DND-41 (cell line): ENCODE measurements at regions not wholly inside any gene's neighbourhood (a gene's known extent, or its start where the extent isn't known, plus 50 kb on each side); places are given as distances from the start of the nearest gene placed in this dataset.

Experiments used
- ATAC-seq: fragments of 200-7000 bp; cut with Tn5 transposase; 3 replicates; pipeline ENCODE4 v1.9.1; 2021; ENCODE audit warnings: low read depth; ENCODE audit not compliant: insufficient read depth
- DNase-seq: peaks from one replicate; pipeline ENCODE4 v3.0.0-alpha.2; 2020
- H2AFZ ChIP-seq: 2 replicates; pipeline ENCODE4 v1.6.0; 2012; ENCODE audit warnings: low read depth, low read length
- H3K27ac ChIP-seq: 2 replicates; pipeline ENCODE4 v1.5.1; 2012; ENCODE audit warnings: low read length, inconsistent platforms
- H3K27me3 ChIP-seq: fragments of 200-600 bp; sonication (generic); 2 replicates; pipeline ENCODE4 v1.6.0; 2012; ENCODE audit warnings: low read length, mild to moderate bottlenecking, inconsistent platforms; ENCODE audit not compliant: insufficient read depth, poor library complexity
- H3K36me3 ChIP-seq: 2 replicates; pipeline ENCODE4 v1.5.1; 2012; ENCODE audit warnings: low read length, inconsistent platforms; ENCODE audit not compliant: insufficient read depth
- H3K4me1 ChIP-seq: 2 replicates; pipeline ENCODE4 v1.5.1; 2012; ENCODE audit warnings: mild to moderate bottlenecking, low read length; ENCODE audit not compliant: insufficient read depth
- H3K4me2 ChIP-seq: 2 replicates; pipeline ENCODE4 v1.6.0; 2012; ENCODE audit warnings: mild to moderate bottlenecking, moderate library complexity, low read length, inconsistent platforms; ENCODE audit not compliant: insufficient read depth
- H3K4me3 ChIP-seq, 2 experiments: fragments of 200-600 bp in 1 of 2; shearing (Covaris generic) in 1 of 2; 2 replicates each; pipeline ENCODE4 v1.5.1; 2012 to 2016; ENCODE audit warnings: inconsistent platforms in 2 of 2, low read length in 2 of 2, mild to moderate bottlenecking in 2 of 2, low read depth in 1 of 2, moderate library complexity in 1 of 2
- H3K79me2 ChIP-seq: 2 replicates; pipeline ENCODE4 v1.6.0; 2012; ENCODE audit warnings: low read length, inconsistent platforms; ENCODE audit not compliant: insufficient read depth
- H3K9ac ChIP-seq: 2 replicates; pipeline ENCODE4 v1.6.0; 2012; ENCODE audit warnings: low read depth, mild to moderate bottlenecking, inconsistent platforms, low read length, moderate library complexity
- H3K9me3 ChIP-seq: 2 replicates; pipeline ENCODE4 v1.5.1; 2012; ENCODE audit warnings: low read length, moderate library complexity, mild to moderate bottlenecking, inconsistent platforms; ENCODE audit not compliant: insufficient read depth, severe bottlenecking
- H4K20me1 ChIP-seq: 2 replicates; pipeline ENCODE4 v1.6.0; 2012; ENCODE audit warnings: low read length; ENCODE audit not compliant: insufficient read depth
- CTCF ChIP-seq: IDR thresholded peaks from 2 replicates; pipeline ENCODE4 v1.5.1; 2012; ENCODE audit warnings: borderline replicate concordance, low read length, moderate library complexity, mild to moderate bottlenecking; ENCODE audit not compliant: poor library complexity, severe bottlenecking; ENCODE audit errors: extremely low read depth
- EZH2 ChIP-seq: IDR thresholded peaks from 3 replicates; pipeline ENCODE4 v1.6.1; 2012; ENCODE audit warnings: borderline replicate concordance, low read depth, mild to moderate bottlenecking, moderate library complexity, low read length, inconsistent platforms; ENCODE audit not compliant: severe bottlenecking

- Histone ChIP-seq H3K9ac (no peak overlapping the region), H3K79me2 (no peaks in the 10 kb centered on the region), H3K27ac (no peak overlapping the region), H3K4me2 (no peak overlapping the region), H3K36me3 (no peaks in the 10 kb centered on the region), H3K9me3 (no peaks in the 10 kb centered on the region), H3K4me3 (no peak overlapping the region), H3K27me3 (no peaks in the 10 kb centered on the region), H3K4me1 (no peaks in the 10 kb centered on the region), H2AFZ (no peak overlapping the region), H4K20me1 (no peaks in the 10 kb centered on the region)
- DNase-seq (no peak), ATAC-seq (no peak)
- no peak for TF ChIP-seq CTCF
- TF ChIP-seq EZH2 = no peak
These were observed 149.6 kb downstream of the HTR1A start for GRCh38 chr5:63812693-63813092.

GRCh38 chr5:63811961-63812360, 150.3 kb downstream of the HTR1A start:
- Histone ChIP-seq H3K4me1 (no peaks in the 10 kb centered on the region), H3K4me3 (no peak overlapping the region), H3K27ac (no peak overlapping the region), H4K20me1 (no peaks in the 10 kb centered on the region), H3K36me3 (no peaks in the 10 kb centered on the region), H3K9me3 (no peaks in the 10 kb centered on the region), H3K79me2 (no peaks in the 10 kb centered on the region), H2AFZ (no peak overlapping the region), H3K27me3 (no peaks in the 10 kb centered on the region), H3K9ac (no peak overlapping the region), H3K4me2 (no peak overlapping the region)
- TF ChIP-seq EZH2 = no peak
- TF ChIP-seq CTCF = no peak
- DNase-seq = no peak
- ATAC-seq = no peak

- Histone ChIP-seq H4K20me1 (no peaks in the 10 kb centered on the region), H3K27me3 (no peaks in the 10 kb centered on the region), H3K4me2 (no peak overlapping the region), H3K9me3 (no peaks in the 10 kb centered on the region), H3K27ac (no peak overlapping the region), H3K4me3 (no peak overlapping the region), H3K4me1 (no peaks in the 10 kb centered on the region), H2AFZ (no peak overlapping the region), H3K36me3 (no peaks in the 10 kb centered on the region), H3K9ac (no peak overlapping the region), H3K79me2 (no peaks in the 10 kb centered on the region)
- ATAC-seq (no peak), DNase-seq (no peak)
- TF ChIP-seq CTCF (no peak), EZH2 (no peak)
These were observed 151.0 kb downstream of the HTR1A start for GRCh38 chr5:63811286-63811685.

- Histone ChIP-seq H3K36me3 (no peaks in the 10 kb centered on the region), H3K27me3 (no peaks in the 10 kb centered on the region), H3K27ac (no peak overlapping the region), H3K4me3 (no peak overlapping the region), H4K20me1 (no peaks in the 10 kb centered on the region), H3K4me1 (no peaks in the 10 kb centered on the region), H3K9me3 (no peaks in the 10 kb centered on the region), H3K9ac (no peak overlapping the region), H3K4me2 (no peak overlapping the region), H2AFZ (no peak overlapping the region), H3K79me2 (no peaks in the 10 kb centered on the region)
- ATAC-seq (no peak), DNase-seq (no peak)
- TF ChIP-seq EZH2 (no peak), CTCF (no peak)
These were observed 157.1 kb downstream of the HTR1A start for GRCh38 chr5:63805151-63805550.
